ENCODE measurements at regions not wholly inside any gene's neighbourhood (a gene's known extent, or its start where the extent isn't known, plus 50 kb on each side); places are given as distances from the start of the nearest gene placed in this dataset.

- no peaks in the 10 kb centered on the region for H3K27me3 ChIP-seq
- no peak for TF ChIP-seq CTCF (IDR thresholded peaks at IDR 0.05)
Observed at GRCh38 chr9:79301551-79302391, 270.0 kb upstream of the TLE4 start.

DNA sequence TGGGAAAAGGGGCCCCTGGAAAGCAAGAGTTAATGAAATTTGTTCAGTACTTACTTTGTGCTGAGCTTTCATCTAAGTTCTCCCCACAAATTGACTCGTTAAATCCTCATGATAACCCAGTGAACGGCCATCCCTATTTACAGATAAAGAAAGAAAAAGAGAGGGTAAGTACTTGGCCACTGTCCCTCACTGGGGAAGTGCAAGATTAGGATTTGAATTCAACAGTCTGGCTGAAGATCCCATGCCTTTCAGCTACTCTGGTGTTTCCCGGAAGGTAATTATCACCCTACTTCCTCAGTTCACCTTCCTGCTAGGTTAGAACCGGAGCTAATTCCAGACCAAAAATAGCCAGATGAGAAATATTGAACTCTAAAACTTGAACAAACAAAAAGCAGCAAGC lies 269.2 kb upstream of the TLE4 start:
- no peak overlapping the region for H3K27ac ChIP-seq
- intact Hi-C loops (cut with DNase I): no loop called here
- no peak for DNase-seq
- H3K4me3 ChIP-seq: no peak overlapping the region
- ATAC-seq: no peak
- no peaks in the 10 kb centered on the region for H3K27me3 ChIP-seq
- no peaks in the 10 kb centered on the region for H3K36me3 ChIP-seq
- no peaks in the 10 kb centered on the region for H3K4me1 ChIP-seq
- no peak for TF ChIP-seq CTCF (IDR thresholded peaks at IDR 0.05)
- no peaks in the 10 kb centered on the region for H3K9me3 ChIP-seq

More at GRCh38 chr9:79301551-79302391, 270.0 kb upstream of the TLE4 start:
- DNase-seq (no peak), ATAC-seq (no peak)
- intact Hi-C loops (cut with DNase I): no loop called here
- Histone ChIP-seq H3K27ac (no peak overlapping the region), H3K9me3 (no peaks in the 10 kb centered on the region), H3K4me1 (no peaks in the 10 kb centered on the region), H3K36me3 (no peaks in the 10 kb centered on the region), H3K4me3 (no peak overlapping the region)

GRCh38 chr9:79308012-79308411 lies 263.8 kb upstream of the TLE4 start:
- Histone ChIP-seq H3K4me3 (no peak overlapping the region), H3K36me3 (no peaks in the 10 kb centered on the region), H3K9me3 (no peaks in the 10 kb centered on the region), H3K4me1 (no peaks in the 10 kb centered on the region), H3K27me3 (no peaks in the 10 kb centered on the region), H3K27ac (no peak overlapping the region)
- no peak for TF ChIP-seq CTCF (IDR thresholded peaks at IDR 0.05)
- intact Hi-C loops (cut with DNase I): no loop called here
- ATAC-seq (no peak), DNase-seq (no peak)

DNA sequence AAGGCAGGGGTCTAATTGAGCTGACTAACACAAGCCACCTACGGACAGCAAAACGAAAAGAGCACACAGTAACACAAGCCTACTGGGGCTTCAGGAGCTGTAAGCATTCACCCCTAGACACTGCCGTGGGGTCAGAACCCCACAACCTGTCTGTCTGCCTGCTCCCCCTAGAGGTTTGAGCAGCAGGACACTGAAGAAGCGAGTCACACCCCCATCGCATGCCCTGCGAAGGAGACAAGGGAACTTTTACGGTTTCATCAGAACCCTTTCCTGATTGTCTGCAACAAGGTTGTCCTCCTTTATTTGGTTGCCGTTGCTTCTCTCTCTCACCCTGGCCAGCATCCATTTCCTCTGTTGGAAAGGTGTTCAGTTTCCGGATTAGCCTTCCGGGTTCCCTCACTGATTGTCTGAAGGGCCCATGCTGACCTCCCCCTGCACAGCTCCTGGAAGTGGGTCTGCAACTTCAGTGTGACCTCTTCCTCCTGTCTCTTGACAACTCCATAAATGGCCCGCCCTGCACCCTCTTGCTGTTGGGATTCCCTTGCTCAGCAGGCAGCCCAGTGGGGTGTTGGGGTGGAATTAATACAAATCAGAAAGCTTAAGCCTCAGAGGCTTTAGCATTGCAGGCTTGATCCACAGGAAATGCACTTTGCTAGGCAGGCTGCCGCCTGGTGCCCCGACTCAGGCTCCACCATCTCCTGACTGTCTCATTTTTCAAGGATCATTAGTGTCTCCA lies 258.9 kb upstream of the TLE4 start:
- no peaks in the 10 kb centered on the region for H3K36me3 ChIP-seq
- DNase-seq: no peak
- H3K9me3 ChIP-seq: no peaks in the 10 kb centered on the region
- no peaks in the 10 kb centered on the region for H3K4me1 ChIP-seq
- no peaks in the 10 kb centered on the region for H3K27me3 ChIP-seq
- H3K4me3 ChIP-seq: no peak overlapping the region
- no peak overlapping the region for H3K27ac ChIP-seq
- TF ChIP-seq CTCF (IDR thresholded peaks at IDR 0.05): no peak
- intact Hi-C loops (cut with DNase I): no loop called here
- ATAC-seq: no peak

GRCh38 chr9:79325501-79325900 lies 246.3 kb upstream of the TLE4 start:
- intact Hi-C loops (cut with DNase I): no loop called here
- Histone ChIP-seq H3K4me1 (no peaks in the 10 kb centered on the region), H3K36me3 (no peaks in the 10 kb centered on the region), H3K9me3 (no peaks in the 10 kb centered on the region), H3K4me3 (no peak overlapping the region), H3K27me3 (no peaks in the 10 kb centered on the region), H3K27ac (no peak overlapping the region)
- DNase-seq (no peak), ATAC-seq (no peak)
- no peak for TF ChIP-seq CTCF (IDR thresholded peaks at IDR 0.05)

Measured in upper lobe of right lung (tissue), 1 donor.